GM13977 (cell line): ENCODE measurements at regions not wholly inside any gene's neighbourhood (a gene's known extent, or its start where the extent isn't known, plus 50 kb on each side); places are given as distances from the start of the nearest gene placed in this dataset.
"Not testable (repeated sequence)": the region's sequence is repeated elsewhere in the genome, so short reads cannot be mapped to it uniquely, and the experiment has no call there.

Experiments used
- DNase-seq: peaks from one replicate; pipeline ENCODE4 v3.0.0; 2012; ENCODE audit warnings: low spot score
- in situ Hi-C: fragments of 300-500 bp; cut with MboI; formaldehyde crosslinking; loops from one replicate; pipeline ENCODE4 v1.12.0; 2022; ENCODE audit warnings: low sequenced_read_pairs, low pct_unique_long_range_greater_than_20kb, mixed read lengths, inconsistent platforms; ENCODE audit not compliant: unreplicated experiment
- TF ChIP-seq, protein P1 (sequence below): IDR thresholded peaks from 2 replicates; pipeline ENCODE4 v1.5.1; 2012; ENCODE audit warnings: mild to moderate bottlenecking, control low read depth; ENCODE audit not compliant: insufficient read depth; ENCODE audit errors: extremely low read depth, missing control alignments

DNA sequence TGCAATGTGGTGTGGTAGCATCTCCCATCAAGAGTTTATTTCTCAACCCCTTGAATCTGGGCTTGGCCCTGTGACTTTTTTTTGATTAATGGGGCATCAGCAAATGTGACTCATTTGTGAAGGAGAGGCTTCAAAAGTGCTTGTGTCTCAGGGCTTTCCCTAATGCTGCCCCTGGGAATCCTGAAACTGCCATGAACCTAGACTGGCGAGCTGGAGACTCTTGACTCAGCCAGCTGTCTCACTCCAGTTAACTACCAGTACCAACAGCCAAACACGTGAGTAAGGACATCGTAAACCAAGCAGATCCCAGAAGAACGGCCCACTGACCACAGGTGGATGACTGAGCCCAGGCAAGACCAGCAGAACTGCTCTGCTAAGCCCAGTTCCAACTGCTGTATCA lies 72.8 kb upstream of the ADTRP start:
- TF ChIP-seq, protein P1, sequence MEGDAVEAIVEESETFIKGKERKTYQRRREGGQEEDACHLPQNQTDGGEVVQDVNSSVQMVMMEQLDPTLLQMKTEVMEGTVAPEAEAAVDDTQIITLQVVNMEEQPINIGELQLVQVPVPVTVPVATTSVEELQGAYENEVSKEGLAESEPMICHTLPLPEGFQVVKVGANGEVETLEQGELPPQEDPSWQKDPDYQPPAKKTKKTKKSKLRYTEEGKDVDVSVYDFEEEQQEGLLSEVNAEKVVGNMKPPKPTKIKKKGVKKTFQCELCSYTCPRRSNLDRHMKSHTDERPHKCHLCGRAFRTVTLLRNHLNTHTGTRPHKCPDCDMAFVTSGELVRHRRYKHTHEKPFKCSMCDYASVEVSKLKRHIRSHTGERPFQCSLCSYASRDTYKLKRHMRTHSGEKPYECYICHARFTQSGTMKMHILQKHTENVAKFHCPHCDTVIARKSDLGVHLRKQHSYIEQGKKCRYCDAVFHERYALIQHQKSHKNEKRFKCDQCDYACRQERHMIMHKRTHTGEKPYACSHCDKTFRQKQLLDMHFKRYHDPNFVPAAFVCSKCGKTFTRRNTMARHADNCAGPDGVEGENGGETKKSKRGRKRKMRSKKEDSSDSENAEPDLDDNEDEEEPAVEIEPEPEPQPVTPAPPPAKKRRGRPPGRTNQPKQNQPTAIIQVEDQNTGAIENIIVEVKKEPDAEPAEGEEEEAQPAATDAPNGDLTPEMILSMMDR = no peak
- in situ Hi-C loops = no loop called here
- no peak for DNase-seq

DNA sequence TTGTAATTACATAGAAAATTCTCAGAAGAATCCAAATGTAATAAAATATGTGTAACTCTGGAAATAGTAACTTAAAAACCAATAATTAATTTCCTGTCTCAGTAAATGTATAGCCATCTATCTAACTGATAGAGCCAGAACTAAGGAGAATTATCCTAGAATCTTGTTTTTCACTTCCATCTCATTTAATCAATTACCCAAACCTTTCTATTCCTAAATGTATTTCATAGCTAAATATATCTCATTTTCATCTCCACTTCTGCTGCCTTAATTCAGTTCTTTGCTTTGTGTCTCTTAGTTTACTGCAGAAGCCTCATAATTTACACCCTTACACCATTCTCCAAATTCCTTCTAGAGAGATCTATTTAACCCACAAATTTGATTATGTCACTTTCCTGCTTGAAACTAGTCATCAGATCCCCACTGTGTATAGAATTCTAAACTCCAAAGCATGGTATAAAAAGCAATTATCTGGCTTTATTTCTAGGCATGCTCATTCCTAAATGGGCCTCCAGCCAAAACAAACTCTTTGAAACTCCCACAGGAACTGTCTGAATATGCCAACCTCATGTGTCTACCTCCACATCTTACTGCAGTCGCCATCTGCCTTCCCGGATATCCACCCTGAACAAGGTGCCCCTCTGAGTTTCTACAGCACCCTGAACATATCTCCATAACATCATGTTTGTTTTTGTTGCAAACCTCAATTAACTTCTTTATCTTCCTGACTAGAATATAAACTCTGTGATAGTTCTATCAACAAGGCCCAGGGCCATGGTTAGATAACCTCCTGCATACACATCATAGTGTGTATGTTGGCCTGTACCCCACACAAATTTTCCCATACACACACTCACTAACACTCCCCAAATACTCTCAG lies 70.5 kb upstream of the ADTRP start:
- in situ Hi-C loops = no loop called here
- no peak for DNase-seq
- TF ChIP-seq, protein P1 = no peak

DNA sequence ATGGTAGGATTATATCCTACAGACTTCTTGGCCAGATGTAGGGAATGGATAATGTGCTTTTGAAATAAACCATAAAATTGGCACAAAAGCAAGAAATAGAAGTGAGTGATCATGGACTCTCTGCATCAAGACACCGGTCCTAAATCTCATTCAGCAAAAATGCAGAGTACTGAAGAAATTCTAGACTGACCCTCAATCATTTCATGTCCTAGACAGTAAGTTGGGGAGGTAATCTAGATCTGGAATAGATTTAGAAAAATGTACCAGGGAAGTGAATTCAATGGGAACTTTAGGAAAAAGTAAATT lies 69.7 kb upstream of the ADTRP start:
- no peak for DNase-seq
- in situ Hi-C loops = no loop called here
- TF ChIP-seq, protein P1 = no peak

DNA sequence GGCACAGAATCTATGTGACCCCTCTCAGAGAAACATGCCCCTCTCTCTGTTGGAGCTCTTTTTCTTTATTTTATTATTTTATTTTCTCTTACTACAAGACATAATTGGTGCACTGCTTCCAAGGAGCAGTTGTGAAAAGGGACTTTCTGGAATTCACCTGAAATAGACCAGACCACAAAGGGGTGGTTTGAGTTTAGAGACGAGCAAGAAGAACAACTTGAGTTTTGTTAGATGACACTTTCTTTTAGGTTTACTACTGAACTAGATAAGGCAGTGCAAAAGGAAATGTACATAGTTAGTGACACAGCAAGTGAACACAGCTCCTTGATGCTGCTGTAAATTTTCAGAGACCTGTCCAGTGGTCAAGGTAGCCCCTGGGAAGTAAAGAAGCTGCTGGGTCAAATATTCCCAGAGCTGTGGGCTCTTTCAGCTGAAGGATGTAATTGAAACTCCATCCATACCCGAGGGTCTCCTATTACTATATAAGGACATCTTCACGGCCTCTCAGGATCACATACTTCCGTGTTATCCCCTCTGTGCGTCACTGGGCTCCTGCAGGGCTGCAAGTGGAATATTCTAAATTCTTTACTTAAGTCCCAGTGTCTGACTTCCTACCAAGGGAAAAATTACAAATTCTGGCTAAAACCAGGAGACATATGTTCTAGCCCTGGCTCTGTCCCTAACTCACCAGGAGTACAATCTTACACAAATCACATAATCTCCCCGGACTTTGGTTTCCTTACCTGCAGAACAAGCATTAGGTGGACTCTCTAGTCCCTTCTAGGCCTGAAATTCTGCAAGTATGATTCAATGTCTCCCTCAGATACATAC lies 69.1 kb upstream of the ADTRP start:
- no peak for DNase-seq
- TF ChIP-seq, protein P1 = no peak
- in situ Hi-C loops = no loop called here

DNA sequence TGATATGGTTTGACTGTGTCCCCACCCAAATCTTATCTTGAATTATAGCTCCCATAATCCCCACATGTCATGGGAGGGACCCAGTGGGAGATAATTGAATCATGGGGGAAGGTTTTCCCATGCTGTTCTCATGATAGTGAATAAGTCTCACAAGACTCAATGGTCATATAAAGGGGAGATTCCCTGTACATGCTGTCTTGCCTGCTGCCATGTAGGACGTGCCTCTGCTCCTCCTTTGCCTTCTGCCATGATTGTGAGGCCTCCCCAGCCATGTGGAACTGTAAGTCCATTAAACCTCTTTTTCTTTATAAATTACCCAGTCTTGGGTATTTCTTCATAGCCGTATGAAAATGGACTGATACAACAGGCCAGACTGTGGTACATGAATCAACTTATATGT lies 68.5 kb upstream of the ADTRP start:
- in situ Hi-C loops, DNase-seq: not testable (repeated sequence)

DNA sequence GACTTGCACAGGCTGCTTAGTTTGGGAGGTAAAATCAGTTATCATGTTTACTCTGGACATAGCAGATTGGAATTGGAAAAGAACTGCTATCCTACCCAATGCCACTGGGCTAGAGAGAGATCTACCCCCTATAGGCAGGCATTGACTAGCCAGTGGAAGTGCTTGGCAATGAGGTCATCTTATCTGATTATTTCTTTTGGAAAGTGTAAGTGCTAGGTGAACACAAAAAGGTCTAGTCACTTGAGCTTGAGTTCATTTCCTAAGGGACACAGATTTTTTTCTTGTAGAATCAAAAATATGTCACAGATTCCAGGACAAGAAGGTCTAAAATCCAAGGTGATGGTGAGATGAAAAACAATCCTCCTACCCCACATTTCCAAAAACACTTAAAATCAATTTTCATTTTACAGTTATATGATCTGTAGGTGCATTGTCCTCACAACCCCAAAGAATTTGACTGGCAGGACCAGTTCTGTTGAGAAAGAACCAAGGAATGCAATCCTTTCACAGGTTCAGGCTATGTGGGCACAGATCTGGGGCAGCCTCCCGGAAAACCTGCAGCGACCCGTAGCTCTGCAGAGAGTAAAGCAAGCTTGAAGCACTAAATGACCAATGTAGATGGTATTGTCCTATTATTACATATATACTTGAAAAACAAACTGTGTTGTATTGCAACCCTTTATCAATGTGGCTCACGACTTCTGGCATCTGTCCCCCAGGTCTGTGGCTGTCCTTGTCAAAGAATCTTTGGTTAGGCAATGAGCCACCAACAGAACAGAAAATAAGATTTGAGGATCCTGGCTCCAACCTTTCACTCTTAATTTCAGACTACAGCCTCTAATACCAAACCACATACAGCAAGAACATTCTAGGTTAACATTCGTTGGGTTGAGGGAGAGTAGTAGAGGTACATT lies 67.3 kb upstream of the ADTRP start:
- TF ChIP-seq, protein P1 = no peak
- no peak for DNase-seq
- in situ Hi-C loops = no loop called here

DNA sequence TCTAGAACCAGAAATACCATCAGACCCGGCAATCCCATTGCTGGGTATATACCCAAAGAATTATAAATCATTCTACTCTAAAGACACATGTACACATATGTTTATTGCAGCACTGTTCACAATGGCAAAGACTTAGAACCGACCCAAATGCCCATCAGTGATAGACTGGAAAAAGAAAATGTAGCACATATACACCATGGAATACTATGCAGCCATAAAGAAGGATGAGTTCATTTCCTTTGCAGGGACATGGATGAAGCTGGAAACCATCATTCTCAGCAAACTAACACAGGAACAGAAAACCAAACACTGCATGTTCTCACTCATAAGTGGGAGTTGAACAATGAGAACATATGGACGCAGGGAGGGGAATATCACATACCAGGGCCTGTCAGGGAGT lies 64.2 kb upstream of the ADTRP start:
- in situ Hi-C loops = not testable (repeated sequence)

More for the DNA sequence above, 64.2 kb upstream of the ADTRP start:
- DNase-seq = not testable (repeated sequence)
